PC-9 (cell line): ENCODE measurements at regions not wholly inside any gene's neighbourhood (a gene's known extent, or its start where the extent isn't known, plus 50 kb on each side); places are given as distances from the start of the nearest gene placed in this dataset.

Experiments used
- BruUV-seq: library from RNA; stranded (reverse); fragments of 400-500 nt; replicated peaks from 2 replicates; lab custom pipeline; 2021; lab: Mats Ljungman, UMichigan
- CTCF ChIA-PET: fragments of 300-600 bp; sonication (Branson Sonifier 250); formaldehyde crosslinking; loops from one replicate; lab custom pipeline; 2022; ENCODE audit warnings: antibody characterized with exemption; lab: Charles Lee
- POLR2A ChIA-PET: fragments of 300-600 bp; sonication (Branson Sonifier 250); formaldehyde crosslinking; loops from one replicate; lab custom pipeline; 2022; ENCODE audit warnings: antibody characterized with exemption; ENCODE audit not compliant: unreplicated experiment; lab: Charles Lee
- DNase-seq, 2 experiments: peaks; one replicate each; pipeline versions ENCODE4 v3.0.0 to v3.0.0-alpha.2; 2015 to 2022; ENCODE audit warnings: mixed read lengths in 1 of 2
- H2AFZ ChIP-seq: fragments of 200-600 bp; sonication (generic); 2 replicates; pipeline ENCODE4 v1.8.1; 2017; ENCODE audit warnings: antibody characterized with exemption
- H3F3A ChIP-seq: fragments of 200-600 bp; sonication (generic); 2 replicates; pipeline ENCODE4 v1.8.1; 2017; ENCODE audit warnings: antibody characterized with exemption, mild to moderate bottlenecking, low read depth; ENCODE audit not compliant: insufficient read depth
- H3K27ac ChIP-seq: fragments of 200-600 bp; sonication (generic); 2 replicates; pipeline ENCODE4 v1.6.1; 2016; ENCODE audit warnings: mixed run types
- H3K27me3 ChIP-seq: fragments of 200-600 bp; sonication (generic); 2 replicates; pipeline ENCODE4 v1.6.1; 2016; ENCODE audit warnings: low read depth, mixed run types; ENCODE audit not compliant: insufficient read depth
- H3K36me3 ChIP-seq: fragments of 200-600 bp; sonication (generic); 2 replicates; pipeline ENCODE4 v1.6.1; 2016; ENCODE audit warnings: low read depth, mixed run types
- H3K4me1 ChIP-seq: fragments of 200-600 bp; sonication (generic); replicated peaks from 2 replicates; pipeline ENCODE4 v1.6.1; 2016; ENCODE audit warnings: mixed run types; ENCODE audit not compliant: insufficient read depth
- H3K4me2 ChIP-seq: fragments of 200-600 bp; sonication (generic); 2 replicates; pipeline ENCODE4 v1.6.1; 2017; ENCODE audit warnings: mixed run types
- H3K4me3 ChIP-seq: fragments of 200-600 bp; sonication (generic); 2 replicates; pipeline ENCODE4 v1.6.1; 2016; ENCODE audit warnings: mixed run types
- H3K79me2 ChIP-seq: fragments of 200-600 bp; sonication (generic); 2 replicates; pipeline ENCODE4 v1.6.1; 2017; ENCODE audit warnings: low read depth, mixed run types
- H3K9me2 ChIP-seq: fragments of 200-600 bp; sonication (generic); 2 replicates; pipeline ENCODE4 v1.8.1; 2017; ENCODE audit warnings: mild to moderate bottlenecking; ENCODE audit not compliant: insufficient read depth
- H3K9me3 ChIP-seq: fragments of 200-600 bp; sonication (generic); 2 replicates; pipeline ENCODE4 v1.8.1; 2016; ENCODE audit warnings: low read depth; ENCODE audit not compliant: insufficient read depth
- H4K20me1 ChIP-seq: fragments of 200-600 bp; sonication (generic); 2 replicates; pipeline ENCODE4 v1.8.1; 2017; ENCODE audit not compliant: insufficient read depth
- EZH2 ChIP-seq: fragments of 200-600 bp; sonication (generic); IDR thresholded peaks from 2 replicates; pipeline ENCODE4 v1.8.0; 2017; ENCODE audit warnings: antibody characterized with exemption, low read depth
- intact Hi-C: fragments of 100-400 bp; cut with micrococcal nuclease; formaldehyde crosslinking; loops from one replicate; pipeline ENCODE4 v1.10.0; 2022; ENCODE audit not compliant: unreplicated experiment
- TF ChIP-seq, protein P1 (sequence below): fragments of 200-600 bp; sonication (generic); conservative IDR thresholded peaks from 2 replicates; pipeline ENCODE4 v1.6.1; 2017; ENCODE audit warnings: mixed run types, antibody characterized with exemption, mild to moderate bottlenecking, moderate library complexity

- CTCF ChIA-PET: no interaction called here
- H3K27me3 ChIP-seq: peaks cover 93% of the 10 kb centered on the region
Measured at GRCh38 chr9:135220601-135221575, 133.4 kb downstream of the OLFM1 start.

GRCh38 chr9:135221576-135221950 is 134.1 kb downstream of the OLFM1 start:
- intact Hi-C loops: no loop called here
- Histone ChIP-seq H3K36me3 (no peaks in the 10 kb centered on the region), H3K4me2 (no peak overlapping the region), H3K27ac (no peak overlapping the region), H3F3A (peaks cover 11% of the 10 kb centered on the region; the same call in 1 of the 2 replicates), H3K9me2 (no peaks in the 10 kb centered on the region), H3K79me2 (no peaks in the 10 kb centered on the region), H3K9me3 (0 out of 2 replicates have a peak, but pooled peaks cover 5% of the 10 kb centered on the region), H2AFZ (no peak overlapping the region), H4K20me1 (no peaks in the 10 kb centered on the region), H3K4me3 (no peak overlapping the region), H3K4me1 (no peaks in the 10 kb centered on the region), H3K27me3 (peaks cover 86% of the 10 kb centered on the region)
- BruUV-seq: no TSS peak
- ChIA-PET POLR2A (no interaction called here), CTCF (no interaction called here)
- TF ChIP-seq EZH2: no peak
- DNase-seq: no peak

More at GRCh38 chr9:135220601-135221575, 133.4 kb downstream of the OLFM1 start:
- POLR2A ChIA-PET: no interaction called here
- Histone ChIP-seq H3K9me3 (0 out of 2 replicates have a peak, but pooled peaks cover 4% of the 10 kb centered on the region), H3K36me3 (no peaks in the 10 kb centered on the region), H3K9me2 (no peaks in the 10 kb centered on the region), H3F3A (peaks cover 4% of the 10 kb centered on the region; the same call in 1 of the 2 replicates), H3K4me1 (no peaks in the 10 kb centered on the region), H3K79me2 (no peaks in the 10 kb centered on the region), H4K20me1 (no peaks in the 10 kb centered on the region), H3K27ac (no peak overlapping the region), H3K4me2 (no peak overlapping the region), H2AFZ (no peak overlapping the region), H3K4me3 (no peak overlapping the region)
- DNase-seq: no peak
- no peak for TF ChIP-seq EZH2
- TF ChIP-seq, protein P1, sequence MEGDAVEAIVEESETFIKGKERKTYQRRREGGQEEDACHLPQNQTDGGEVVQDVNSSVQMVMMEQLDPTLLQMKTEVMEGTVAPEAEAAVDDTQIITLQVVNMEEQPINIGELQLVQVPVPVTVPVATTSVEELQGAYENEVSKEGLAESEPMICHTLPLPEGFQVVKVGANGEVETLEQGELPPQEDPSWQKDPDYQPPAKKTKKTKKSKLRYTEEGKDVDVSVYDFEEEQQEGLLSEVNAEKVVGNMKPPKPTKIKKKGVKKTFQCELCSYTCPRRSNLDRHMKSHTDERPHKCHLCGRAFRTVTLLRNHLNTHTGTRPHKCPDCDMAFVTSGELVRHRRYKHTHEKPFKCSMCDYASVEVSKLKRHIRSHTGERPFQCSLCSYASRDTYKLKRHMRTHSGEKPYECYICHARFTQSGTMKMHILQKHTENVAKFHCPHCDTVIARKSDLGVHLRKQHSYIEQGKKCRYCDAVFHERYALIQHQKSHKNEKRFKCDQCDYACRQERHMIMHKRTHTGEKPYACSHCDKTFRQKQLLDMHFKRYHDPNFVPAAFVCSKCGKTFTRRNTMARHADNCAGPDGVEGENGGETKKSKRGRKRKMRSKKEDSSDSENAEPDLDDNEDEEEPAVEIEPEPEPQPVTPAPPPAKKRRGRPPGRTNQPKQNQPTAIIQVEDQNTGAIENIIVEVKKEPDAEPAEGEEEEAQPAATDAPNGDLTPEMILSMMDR: no peak
- no TSS peak for BruUV-seq
- intact Hi-C loops: no loop called here

GRCh38 chr9:135221951-135222631 is 134.6 kb downstream of the OLFM1 start:
- DNase-seq: no peak
- Histone ChIP-seq H3K4me1 (no peaks in the 10 kb centered on the region), H3K79me2 (no peaks in the 10 kb centered on the region), H3K4me3 (no peak overlapping the region), H3K9me3 (0 out of 2 replicates have a peak, but pooled peaks cover 5% of the 10 kb centered on the region), H3K4me2 (no peak overlapping the region), H2AFZ (no peak overlapping the region), H4K20me1 (no peaks in the 10 kb centered on the region), H3K9me2 (no peaks in the 10 kb centered on the region), H3K27me3 (peaks cover 81% of the 10 kb centered on the region), H3K36me3 (no peaks in the 10 kb centered on the region), H3K27ac (no peak overlapping the region), H3F3A (peaks cover 12% of the 10 kb centered on the region; the same call in 1 of the 2 replicates)
- CTCF ChIA-PET: no interaction called here
- intact Hi-C loops: no loop called here
- BruUV-seq: no TSS peak
- TF ChIP-seq, protein P1: no peak
- no peak for TF ChIP-seq EZH2
- POLR2A ChIA-PET: no interaction called here
